Prostate gland (tissue), 2 donors: ENCODE measurements at regions not wholly inside any gene's neighbourhood (a gene's known extent, or its start where the extent isn't known, plus 50 kb on each side); places are given as distances from the start of the nearest gene placed in this dataset.

Experiments used
- CTCF ChIP-seq, 4 experiments: fragments of 200-600 bp in 2 of 4; fragments of 450-650 bp in 2 of 4; sonication (generic) in 2 of 4; IDR thresholded peaks; 1 replicate in 3 of 4; 2 replicates in 1 of 4; pipeline ENCODE4 v1.5.1; 2016 to 2019; ENCODE audit warnings: antibody characterized with exemption in 4 of 4, mild to moderate bottlenecking in 2 of 4, moderate library complexity in 2 of 4
- POLR2AphosphoS5 ChIP-seq: sonication (generic); formaldehyde crosslinking; IDR thresholded peaks from one replicate; pipeline ENCODE4 v1.6.1; 2017; ENCODE audit warnings: antibody characterized with exemption

- no peak for TF ChIP-seq CTCF (IDR thresholded peaks at IDR 0.05)
- no peak for TF ChIP-seq POLR2AphosphoS5
Observed at GRCh38 chr2:19841918-19842693, 59.7 kb downstream of the TTC32 start.
